Kidney glomerular epithelial cell (primary cell): ENCODE measurements at regions not wholly inside any gene's neighbourhood (a gene's known extent, or its start where the extent isn't known, plus 50 kb on each side); places are given as distances from the start of the nearest gene placed in this dataset.
"Not testable (repeated sequence)": the region's sequence is repeated elsewhere in the genome, so short reads cannot be mapped to it uniquely, and the experiment has no call there.

Experiments used
- DNase-seq: peaks from one replicate; lab custom pipeline; 2025; lab: John Stamatoyannopoulos, UW

- no peak for DNase-seq
Observed at GRCh38 chr6:21772884-21773575, 179.5 kb downstream of the SOX4 start.

GRCh38 chr6:21773576-21773968, 180.0 kb downstream of the SOX4 start:
- DNase-seq = no peak

DNA sequence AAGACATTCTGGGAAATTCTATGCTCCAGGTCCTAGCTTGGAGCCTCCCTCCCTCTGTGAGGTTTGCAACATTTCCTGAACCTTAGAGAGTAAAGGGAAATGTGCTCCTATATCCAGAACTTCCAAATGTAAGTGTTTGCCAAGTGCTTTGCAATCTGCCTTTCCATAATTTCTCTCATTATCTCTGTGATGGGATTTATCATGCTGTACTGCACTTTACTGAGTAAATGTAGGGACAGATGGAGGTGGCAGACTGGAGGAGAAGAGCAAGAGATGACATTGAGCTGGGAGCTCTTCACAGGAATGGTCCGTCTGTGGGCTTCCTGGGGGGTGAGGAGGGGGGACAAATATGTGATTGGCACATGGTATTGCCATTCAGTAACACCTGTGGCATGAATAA, 184.3 kb downstream of the SOX4 start:
- DNase-seq = no peak

DNA sequence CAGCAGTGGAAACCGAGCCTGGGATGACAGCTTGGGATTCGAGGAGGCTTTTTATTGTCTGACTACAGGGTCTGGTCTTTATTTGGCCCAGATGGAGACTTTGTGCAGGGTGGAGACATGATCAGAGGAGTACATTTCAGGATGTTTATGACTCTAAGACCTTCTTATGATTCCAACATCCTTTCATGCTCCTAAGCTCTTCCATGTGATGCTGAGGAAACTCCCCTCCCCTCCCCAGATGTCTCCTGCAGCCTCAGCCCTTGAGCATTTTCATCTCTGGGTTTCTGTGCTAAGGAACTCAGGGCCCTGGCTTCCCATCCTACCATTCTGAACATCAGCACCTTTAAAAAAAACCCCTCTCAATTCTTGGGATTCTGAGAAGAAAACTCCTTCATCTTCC, 186.6 kb downstream of the SOX4 start:
- no peak for DNase-seq

DNA sequence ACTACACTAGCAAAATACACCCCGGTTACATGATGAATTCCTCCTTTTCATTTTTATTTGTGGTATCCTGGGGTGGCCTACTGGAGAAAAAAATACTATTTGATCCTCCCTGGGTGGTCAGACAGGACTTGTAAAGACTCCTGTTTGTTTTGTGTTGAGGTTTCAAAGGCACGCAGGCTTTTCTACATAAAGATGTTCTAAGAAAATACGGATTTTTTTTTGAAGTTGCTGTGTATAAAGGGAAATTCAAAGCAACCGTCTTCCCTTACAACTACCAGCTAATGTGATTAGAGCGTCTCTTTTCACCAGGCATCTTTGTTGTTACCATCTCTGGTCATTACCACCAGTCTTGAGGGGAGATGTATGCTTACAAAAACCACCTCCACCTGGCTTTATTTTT, 187.1 kb downstream of the SOX4 start:
- DNase-seq = no peak

GRCh38 chr6:21781128-21781527, 187.6 kb downstream of the SOX4 start:
- DNase-seq = no peak

- DNase-seq = no peak
Observed at GRCh38 chr6:21785164-21785563, 191.6 kb downstream of the SOX4 start.

- DNase-seq = no peak
Observed at GRCh38 chr6:21791056-21791455, 197.5 kb downstream of the SOX4 start.

DNA sequence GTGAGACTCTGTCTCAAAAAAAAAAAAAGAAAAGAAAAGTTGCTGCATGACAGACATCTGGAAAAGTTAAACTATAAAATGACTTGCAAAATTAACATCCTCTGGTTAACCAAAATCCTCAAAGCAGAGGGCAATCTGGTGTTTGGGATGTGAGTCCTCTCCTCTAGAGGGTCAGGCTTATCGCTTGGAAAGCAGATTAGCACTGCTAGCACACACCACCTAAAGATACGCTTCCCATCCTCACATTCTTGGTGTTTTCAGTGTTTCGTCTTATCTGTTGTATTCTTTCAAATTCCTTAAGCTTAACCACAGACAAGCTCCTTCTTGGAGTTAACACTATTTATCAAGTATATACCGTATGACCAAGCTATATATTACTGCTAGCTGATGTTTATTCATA, 198.0 kb downstream of the SOX4 start:
- no peak for DNase-seq

DNA sequence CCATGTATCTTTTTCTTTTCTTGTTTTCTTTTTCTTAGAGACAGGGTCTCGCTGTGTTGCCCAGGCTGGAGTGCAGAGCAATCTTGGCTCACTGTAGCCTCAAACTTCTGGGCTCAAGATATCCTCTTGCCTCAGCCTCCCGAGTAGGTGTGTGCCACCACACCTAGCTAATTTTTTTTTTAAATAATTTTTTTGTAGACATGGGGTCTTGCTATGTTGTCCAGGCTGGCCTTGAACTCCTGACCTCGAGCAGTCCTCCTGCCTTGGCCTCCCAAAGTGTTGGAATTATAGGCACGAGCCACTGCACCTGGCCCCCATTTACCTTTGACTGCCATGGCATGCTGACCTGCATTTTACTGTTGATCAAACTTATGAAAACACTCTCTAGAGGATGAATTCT, 198.6 kb downstream of the SOX4 start:
- no peak for DNase-seq

- DNase-seq = not testable (repeated sequence)
Observed at GRCh38 chr6:21796979-21797378, 203.4 kb downstream of the SOX4 start.

- no peak for DNase-seq
Observed at GRCh38 chr6:21798468-21798867, 204.9 kb downstream of the SOX4 start.

DNA sequence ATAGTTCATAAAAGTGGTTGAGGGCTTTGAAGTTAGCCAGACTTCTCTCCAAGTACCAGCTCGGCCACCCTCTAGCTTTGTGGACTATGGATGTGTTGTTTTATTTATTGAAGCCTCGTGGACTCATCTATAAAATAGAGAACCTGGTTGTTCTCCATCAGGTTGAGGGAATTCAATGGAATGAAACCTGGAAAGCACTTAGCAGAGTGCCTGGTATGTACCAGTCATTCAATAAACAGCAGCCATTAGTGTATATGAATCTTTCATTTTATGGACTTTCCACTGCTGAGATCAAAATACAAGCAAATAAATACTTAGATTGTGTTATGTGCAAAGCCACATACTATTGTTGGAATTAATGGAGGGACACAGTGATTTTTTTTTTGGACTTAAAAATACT, 206.8 kb downstream of the SOX4 start:
- no peak for DNase-seq

GRCh38 chr6:21800948-21801438, 207.4 kb downstream of the SOX4 start:
- DNase-seq = peak; percentile 61

GRCh38 chr6:21801446-21802174, 208.1 kb downstream of the SOX4 start:
- DNase-seq = no peak

GRCh38 chr6:21802175-21802822, 208.7 kb downstream of the SOX4 start:
- no peak for DNase-seq

DNA sequence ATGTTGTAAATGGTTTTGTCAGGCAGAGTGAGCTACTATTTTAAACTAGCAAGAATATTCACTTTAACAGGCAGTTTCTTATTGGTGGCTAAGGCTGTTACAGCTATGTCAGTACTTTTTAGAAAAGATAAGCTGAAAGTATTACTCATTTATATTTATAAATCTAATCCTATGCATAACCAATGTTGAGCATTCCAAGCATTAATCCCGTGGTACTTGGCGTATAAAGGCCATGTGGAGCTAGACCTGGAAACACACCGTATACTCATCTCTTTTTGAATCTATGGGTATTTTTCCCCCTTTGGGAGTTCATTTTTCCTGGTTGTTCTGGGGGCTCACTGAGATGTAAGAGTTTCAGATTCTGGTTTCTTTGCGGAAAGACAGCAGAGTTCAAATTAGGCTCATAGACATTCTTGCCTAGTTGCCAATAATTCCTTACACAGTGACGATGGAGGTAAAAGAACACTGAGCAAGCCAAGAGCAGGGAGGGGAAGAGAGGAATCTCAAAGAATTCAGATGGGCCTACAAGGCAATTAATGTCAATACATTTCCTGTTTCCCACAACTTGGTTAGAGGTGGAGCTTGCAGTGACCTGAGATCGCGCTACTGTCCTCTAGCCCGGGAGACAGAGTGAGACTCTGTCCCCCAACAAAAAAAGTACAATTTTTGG, 211.5 kb downstream of the SOX4 start:
- DNase-seq = no peak

GRCh38 chr6:21807299-21808044, 213.9 kb downstream of the SOX4 start:
- no peak for DNase-seq

DNA sequence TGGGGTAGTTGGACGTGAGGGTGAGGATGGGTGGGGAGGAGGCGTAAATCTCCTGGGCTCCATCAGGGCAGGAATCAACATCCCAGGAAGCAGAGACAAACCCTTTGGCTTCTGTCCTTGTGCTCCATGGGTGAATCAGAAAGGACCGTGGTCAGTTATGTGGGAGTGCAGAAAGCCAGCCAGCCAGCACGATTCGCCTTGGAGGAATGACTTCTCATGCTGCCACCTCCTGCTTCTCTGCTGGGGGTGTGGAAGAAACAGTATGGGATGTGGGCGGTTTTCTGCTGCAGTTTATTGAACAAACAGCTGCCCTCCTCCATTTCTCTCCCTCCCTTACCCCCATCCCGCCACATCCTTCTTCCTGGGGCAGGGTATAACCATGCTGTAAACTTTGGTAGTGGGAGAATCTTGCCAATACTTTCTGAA, 214.5 kb downstream of the SOX4 start:
- DNase-seq = peak; percentile 69

DNA sequence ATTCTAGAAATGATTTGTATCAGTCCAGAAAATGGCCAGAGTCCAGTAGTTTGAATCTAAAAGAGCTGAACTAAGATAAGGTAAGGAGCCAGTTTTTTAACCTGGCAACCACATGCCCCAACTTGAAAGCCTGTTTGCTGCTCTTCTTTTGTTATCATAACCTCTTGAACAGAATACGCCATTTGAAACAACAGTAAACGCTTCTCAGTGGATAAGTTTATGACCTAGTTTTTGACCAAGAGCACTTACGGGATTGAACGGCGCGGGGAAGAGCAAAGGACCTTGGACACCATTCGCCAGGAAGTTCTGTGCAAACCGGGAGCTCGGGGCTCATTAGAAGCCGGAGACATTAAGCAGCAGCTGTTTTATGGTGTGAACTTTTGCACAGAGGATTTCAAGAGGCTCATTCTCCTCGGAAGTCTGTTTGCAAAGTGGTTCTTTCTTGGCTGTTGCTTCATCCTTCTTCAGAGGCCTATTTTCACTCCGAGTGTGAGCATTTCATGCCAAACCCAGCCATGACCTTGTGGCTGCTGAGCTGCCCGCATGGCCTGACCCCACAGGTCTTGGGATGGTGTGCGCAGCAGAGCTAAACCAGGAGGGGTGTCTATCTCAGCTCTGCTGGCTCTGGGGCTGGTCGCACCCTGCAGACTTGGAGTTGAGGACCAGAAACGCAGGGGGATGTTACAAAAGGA, 215.1 kb downstream of the SOX4 start:
- DNase-seq = peak; percentile 49

DNA sequence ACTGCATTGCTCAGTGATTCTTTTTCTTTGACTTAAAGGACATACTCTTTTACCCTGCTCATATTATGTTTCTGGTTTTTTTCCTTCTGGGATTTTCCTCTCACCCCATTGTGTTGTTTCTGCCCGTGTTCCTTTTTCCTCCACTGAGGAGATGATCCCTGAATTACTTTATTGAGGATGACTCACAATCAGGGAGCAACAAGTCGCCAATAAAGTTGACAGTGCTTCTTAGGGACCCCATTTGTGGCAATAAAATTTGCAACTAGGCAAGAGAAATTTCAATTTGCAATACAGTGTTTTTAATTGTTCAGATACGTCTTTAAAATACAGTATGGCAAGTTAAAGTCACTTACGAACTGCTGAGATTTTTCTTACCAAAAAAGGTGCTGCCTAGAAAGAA, 217.9 kb downstream of the SOX4 start:
- no peak for DNase-seq
